Fibroblast of lung (primary cell): ENCODE measurements at regions not wholly inside any gene's neighbourhood (a gene's known extent, or its start where the extent isn't known, plus 50 kb on each side); places are given as distances from the start of the nearest gene placed in this dataset.

Experiments
- DNase-seq, 2 donors: peaks; one replicate each; pipeline versions ENCODE4 v3.0.0 to v3.0.0-alpha.2; 2010; ENCODE audit warnings: low read depth in 2 of 2
- H2AFZ ChIP-seq: 2 replicates; pipeline ENCODE4 v1.5.1; 2012; ENCODE audit warnings: low read length, control low read depth, inconsistent platforms
- H3K27ac ChIP-seq: 2 replicates; pipeline ENCODE4 v1.5.1; 2011; ENCODE audit warnings: low read length, control low read depth; ENCODE audit not compliant: insufficient read depth
- H3K27me3 ChIP-seq: 2 replicates; pipeline ENCODE4 v1.5.1; 2011; ENCODE audit warnings: mild to moderate bottlenecking, low read length; ENCODE audit not compliant: control insufficient read depth, insufficient read depth
- H3K36me3 ChIP-seq: 2 replicates; pipeline ENCODE4 v1.5.1; 2011; ENCODE audit warnings: low read length; ENCODE audit not compliant: control insufficient read depth, insufficient read depth
- H3K4me1 ChIP-seq: 2 replicates; pipeline ENCODE4 v1.5.1; 2011; ENCODE audit warnings: low read length; ENCODE audit not compliant: control insufficient read depth, insufficient read depth; ENCODE audit errors: extremely low read depth
- H3K4me2 ChIP-seq: 2 replicates; pipeline ENCODE4 v1.5.1; 2011; ENCODE audit warnings: low read length, control low read depth; ENCODE audit not compliant: insufficient read depth; ENCODE audit errors: extremely low read depth
- H3K4me3 ChIP-seq, 4 experiments: fragments of 200-600 bp in 1 of 4; sonication (generic) in 1 of 4; replicated peaks in 1 of 4; 2 replicates each; pipeline ENCODE4 v1.5.1; 2011 to 2016; ENCODE audit warnings: low read length in 4 of 4, low read depth in 3 of 4, mild to moderate bottlenecking in 3 of 4, control low read depth in 2 of 4, inconsistent platforms in 1 of 4, mixed read lengths in 1 of 4; ENCODE audit not compliant: insufficient read depth in 1 of 4; ENCODE audit errors: control extremely low read depth in 1 of 4
- H3K79me2 ChIP-seq: 2 replicates; pipeline ENCODE4 v1.5.1; 2012; ENCODE audit warnings: mild to moderate bottlenecking, low read length, inconsistent platforms; ENCODE audit not compliant: control insufficient read depth, insufficient read depth
- H3K9ac ChIP-seq: 2 replicates; pipeline ENCODE4 v1.5.1; 2011; ENCODE audit warnings: mild to moderate bottlenecking, low read length, control low read depth; ENCODE audit not compliant: insufficient read depth
- H3K9me3 ChIP-seq: 2 replicates; pipeline ENCODE4 v1.5.1; 2012; ENCODE audit warnings: low read depth, low read length; ENCODE audit not compliant: control insufficient read depth, insufficient read depth
- H4K20me1 ChIP-seq: 2 replicates; pipeline ENCODE4 v1.5.1; 2011; ENCODE audit warnings: low read length; ENCODE audit not compliant: control insufficient read depth, insufficient read depth; ENCODE audit errors: extremely low read depth
- CTCF ChIP-seq, 2 donors: IDR thresholded peaks in 1 of 2; conservative IDR thresholded peaks in 1 of 2; 1 replicate in 1 of 2; 2 replicates in 1 of 2; pipeline ENCODE4 v1.5.1; 2011 to 2012; ENCODE audit warnings: low read length in 2 of 2, control low read depth in 1 of 2, inconsistent platforms in 1 of 2, low read depth in 1 of 2, mild to moderate bottlenecking in 1 of 2
- EZH2 ChIP-seq: IDR thresholded peaks from 2 replicates; pipeline ENCODE4 v1.5.1; 2012; ENCODE audit warnings: low read length, control low read depth, mild to moderate bottlenecking; ENCODE audit errors: missing control alignments

GRCh38 chr20:63074182-63074581, 67.4 kb upstream of the BHLHE23 start:
- Histone ChIP-seq H3K79me2 (no peaks in the 10 kb centered on the region), H4K20me1 (no peaks in the 10 kb centered on the region), H2AFZ (no peak overlapping the region), H3K4me3 (no peak overlapping the region), H3K27ac (no peak overlapping the region), H3K9me3 (no peaks in the 10 kb centered on the region), H3K9ac (no peak overlapping the region), H3K27me3 (no peaks in the 10 kb centered on the region), H3K4me1 (no peaks in the 10 kb centered on the region), H3K36me3 (no peaks in the 10 kb centered on the region), H3K4me2 (no peak overlapping the region)
- TF ChIP-seq EZH2: no peak
- no peak for TF ChIP-seq CTCF (conservative IDR thresholded peaks at IDR 0.05 in 1 of 2, IDR thresholded peaks at IDR 0.05 in 1 of 2; ENCODE audit: low read depth in 1 of 2, low read length in 2 of 2)
- no peak for DNase-seq

GRCh38 chr20:63073738-63074065, 66.9 kb upstream of the BHLHE23 start:
- H3K36me3 ChIP-seq: no peaks in the 10 kb centered on the region
- no peaks in the 10 kb centered on the region for H3K9me3 ChIP-seq
- no peak overlapping the region for H3K4me3 ChIP-seq
- H3K79me2 ChIP-seq: no peaks in the 10 kb centered on the region
- H3K4me1 ChIP-seq: no peaks in the 10 kb centered on the region
- no peaks in the 10 kb centered on the region for H4K20me1 ChIP-seq
- H3K27me3 ChIP-seq: no peaks in the 10 kb centered on the region
- no peak for TF ChIP-seq CTCF (conservative IDR thresholded peaks at IDR 0.05 in 1 of 2, IDR thresholded peaks at IDR 0.05 in 1 of 2; ENCODE audit: low read depth in 1 of 2, low read length in 2 of 2)
- no peak for TF ChIP-seq EZH2
- no peak for DNase-seq
- no peak overlapping the region for H3K9ac ChIP-seq
- H3K27ac ChIP-seq: no peak overlapping the region
- no peak overlapping the region for H2AFZ ChIP-seq
- no peak overlapping the region for H3K4me2 ChIP-seq

GRCh38 chr20:63072991-63073737, 66.4 kb upstream of the BHLHE23 start:
- H3K27ac ChIP-seq: no peak overlapping the region
- H2AFZ ChIP-seq: no peak overlapping the region
- no peaks in the 10 kb centered on the region for H3K9me3 ChIP-seq
- no peak overlapping the region for H3K4me2 ChIP-seq
- no peak overlapping the region for H3K4me3 ChIP-seq
- H3K36me3 ChIP-seq: no peaks in the 10 kb centered on the region
- H3K4me1 ChIP-seq: no peaks in the 10 kb centered on the region
- TF ChIP-seq EZH2: no peak
- TF ChIP-seq CTCF (conservative IDR thresholded peaks at IDR 0.05 in 1 of 2, IDR thresholded peaks at IDR 0.05 in 1 of 2; ENCODE audit: low read depth in 1 of 2, low read length in 2 of 2): no peak
- DNase-seq: no peak
- H3K79me2 ChIP-seq: no peaks in the 10 kb centered on the region
- H4K20me1 ChIP-seq: no peaks in the 10 kb centered on the region
- no peak overlapping the region for H3K9ac ChIP-seq
- H3K27me3 ChIP-seq: no peaks in the 10 kb centered on the region
